LNCaP clone FGC (cell line): ENCODE measurements at regions not wholly inside any gene's neighbourhood (a gene's known extent, or its start where the extent isn't known, plus 50 kb on each side); places are given as distances from the start of the nearest gene placed in this dataset.

ENCODE experiments used
- DNase-seq: peaks from one replicate; pipeline ENCODE4 v3.0.0-alpha.2; 2011; ENCODE audit warnings: low read depth
- H3K4me3 ChIP-seq: 2 replicates; pipeline ENCODE4 v1.5.1; 2011; ENCODE audit warnings: mild to moderate bottlenecking, low read depth, low read length, control low read depth
- CTCF ChIP-seq: IDR thresholded peaks from 2 replicates; pipeline ENCODE4 v1.5.1; 2012; ENCODE audit warnings: mild to moderate bottlenecking; ENCODE audit not compliant: control insufficient read depth, insufficient read depth; ENCODE audit errors: extremely low read depth

- no peak for TF ChIP-seq CTCF
- H3K4me3 ChIP-seq, result no peak overlapping the region
- no peak for DNase-seq
Measured at GRCh38 chr12:71054551-71054950, 103.2 kb downstream of the TSPAN8 start.

GRCh38 chr12:71046215-71046614, 111.6 kb downstream of the TSPAN8 start:
- no peak overlapping the region for H3K4me3 ChIP-seq
- no peak for TF ChIP-seq CTCF
- DNase-seq, result peak; percentile 32

- H3K4me3 ChIP-seq, result no peak overlapping the region
- TF ChIP-seq CTCF, result no peak
- DNase-seq, result no peak
Measured at GRCh38 chr12:71045781-71046180, 112.0 kb downstream of the TSPAN8 start.

GRCh38 chr12:71041476-71041875, 116.3 kb downstream of the TSPAN8 start:
- H3K4me3 ChIP-seq, result no peak overlapping the region
- TF ChIP-seq CTCF, result no peak
- DNase-seq, result no peak

GRCh38 chr12:71038960-71039359, 118.4 kb upstream of the PTPRR start:
- no peak for TF ChIP-seq CTCF
- no peak overlapping the region for H3K4me3 ChIP-seq

GRCh38 chr12:71036526-71036925, 116.0 kb upstream of the PTPRR start:
- no peak for DNase-seq
- no peak overlapping the region for H3K4me3 ChIP-seq
- TF ChIP-seq CTCF, result no peak

More at GRCh38 chr12:71038960-71039359, 118.4 kb upstream of the PTPRR start:
- no peak for DNase-seq

GRCh38 chr12:71032933-71033332, 112.4 kb upstream of the PTPRR start:
- no peak for TF ChIP-seq CTCF

More at GRCh38 chr12:71032933-71033332, 112.4 kb upstream of the PTPRR start:
- DNase-seq, result no peak
- no peak overlapping the region for H3K4me3 ChIP-seq
